ENCODE measurements at regions not wholly inside any gene's neighbourhood (a gene's known extent, or its start where the extent isn't known, plus 50 kb on each side); places are given as distances from the start of the nearest gene placed in this dataset.
"Not testable (repeated sequence)": the region's sequence is repeated elsewhere in the genome, so short reads cannot be mapped to it uniquely, and the experiment has no call there.

GRCh38 chr3:87828046-87828445 lies 230.8 kb downstream of the CGGBP1 start:
- TF ChIP-seq, protein P1, sequence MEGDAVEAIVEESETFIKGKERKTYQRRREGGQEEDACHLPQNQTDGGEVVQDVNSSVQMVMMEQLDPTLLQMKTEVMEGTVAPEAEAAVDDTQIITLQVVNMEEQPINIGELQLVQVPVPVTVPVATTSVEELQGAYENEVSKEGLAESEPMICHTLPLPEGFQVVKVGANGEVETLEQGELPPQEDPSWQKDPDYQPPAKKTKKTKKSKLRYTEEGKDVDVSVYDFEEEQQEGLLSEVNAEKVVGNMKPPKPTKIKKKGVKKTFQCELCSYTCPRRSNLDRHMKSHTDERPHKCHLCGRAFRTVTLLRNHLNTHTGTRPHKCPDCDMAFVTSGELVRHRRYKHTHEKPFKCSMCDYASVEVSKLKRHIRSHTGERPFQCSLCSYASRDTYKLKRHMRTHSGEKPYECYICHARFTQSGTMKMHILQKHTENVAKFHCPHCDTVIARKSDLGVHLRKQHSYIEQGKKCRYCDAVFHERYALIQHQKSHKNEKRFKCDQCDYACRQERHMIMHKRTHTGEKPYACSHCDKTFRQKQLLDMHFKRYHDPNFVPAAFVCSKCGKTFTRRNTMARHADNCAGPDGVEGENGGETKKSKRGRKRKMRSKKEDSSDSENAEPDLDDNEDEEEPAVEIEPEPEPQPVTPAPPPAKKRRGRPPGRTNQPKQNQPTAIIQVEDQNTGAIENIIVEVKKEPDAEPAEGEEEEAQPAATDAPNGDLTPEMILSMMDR (IDR thresholded peaks at IDR 0.05; ENCODE audit: low read length, missing control alignments) = no peak
- no peak overlapping the region for H3K4me3 ChIP-seq (replicated peaks; ENCODE audit: low read depth, low read length)
- DNase-seq (ENCODE audit: low read depth) = no peak

DNA sequence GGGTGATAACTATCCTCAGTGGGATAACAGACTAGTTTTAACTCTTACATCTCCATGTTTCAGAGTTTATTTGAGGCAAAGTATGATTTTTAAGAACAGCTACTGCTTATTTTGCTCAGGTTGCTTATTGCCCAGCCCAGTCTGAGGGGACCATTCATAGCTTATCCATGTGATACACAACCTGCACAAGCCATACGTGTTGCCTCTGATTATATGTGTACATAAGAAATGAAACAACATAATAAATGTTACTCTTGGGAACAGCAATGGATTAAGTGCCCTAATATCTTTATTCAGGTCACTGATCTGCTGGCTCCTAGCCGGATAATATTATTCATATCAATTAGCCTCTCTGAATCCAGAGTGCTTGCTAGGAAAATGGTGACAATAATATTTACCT lies 236.2 kb downstream of the CGGBP1 start:
- no peak for DNase-seq (ENCODE audit: low read depth)
- H3K4me3 ChIP-seq (replicated peaks; ENCODE audit: low read depth, low read length) = no peak overlapping the region
- TF ChIP-seq, protein P1 (IDR thresholded peaks at IDR 0.05; ENCODE audit: low read length, missing control alignments) = no peak

DNA sequence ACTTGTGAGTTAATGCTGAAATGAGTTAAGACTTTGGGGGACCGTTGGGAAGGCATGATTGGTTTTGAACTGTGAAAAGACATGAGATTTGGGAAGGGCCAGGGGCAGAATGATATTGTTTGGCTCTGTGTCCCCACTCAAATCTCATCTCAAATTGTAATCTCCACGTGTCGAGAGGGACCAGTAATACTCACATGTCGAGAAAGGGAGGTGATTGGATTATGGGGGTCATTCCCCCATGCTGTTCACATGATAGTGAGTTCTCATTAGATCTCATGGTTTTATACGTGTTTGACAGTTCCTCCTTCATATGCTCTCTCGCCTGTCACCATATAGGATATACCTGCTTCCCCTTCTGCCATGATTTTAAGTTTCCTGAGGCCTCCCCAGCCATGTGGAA lies 245.3 kb downstream of the CGGBP1 start:
- not testable (repeated sequence) for H3K4me3 ChIP-seq (replicated peaks; ENCODE audit: low read depth, low read length); DNase-seq (ENCODE audit: low read depth)

- DNase-seq (ENCODE audit: low read depth) = no peak
- TF ChIP-seq, protein P1 (IDR thresholded peaks at IDR 0.05; ENCODE audit: low read length, missing control alignments) = no peak
Observed at GRCh38 chr3:87811953-87812352, 246.9 kb downstream of the CGGBP1 start.

GRCh38 chr3:87810452-87811016 lies 248.3 kb downstream of the CGGBP1 start:
- no peak for DNase-seq (ENCODE audit: low read depth)
- TF ChIP-seq, protein P1 (IDR thresholded peaks at IDR 0.05; ENCODE audit: low read length, missing control alignments) = no peak
- no peak overlapping the region for H3K4me3 ChIP-seq (replicated peaks; ENCODE audit: low read depth, low read length)

More at GRCh38 chr3:87811953-87812352, 246.9 kb downstream of the CGGBP1 start:
- no peak overlapping the region for H3K4me3 ChIP-seq (replicated peaks; ENCODE audit: low read depth, low read length)

- no peak overlapping the region for H3K4me3 ChIP-seq (replicated peaks; ENCODE audit: low read depth, low read length)
- DNase-seq (ENCODE audit: low read depth) = no peak
- TF ChIP-seq, protein P1 (IDR thresholded peaks at IDR 0.05; ENCODE audit: low read length, missing control alignments) = no peak
Observed at GRCh38 chr3:87805670-87806069, 253.1 kb downstream of the CGGBP1 start.

DNA sequence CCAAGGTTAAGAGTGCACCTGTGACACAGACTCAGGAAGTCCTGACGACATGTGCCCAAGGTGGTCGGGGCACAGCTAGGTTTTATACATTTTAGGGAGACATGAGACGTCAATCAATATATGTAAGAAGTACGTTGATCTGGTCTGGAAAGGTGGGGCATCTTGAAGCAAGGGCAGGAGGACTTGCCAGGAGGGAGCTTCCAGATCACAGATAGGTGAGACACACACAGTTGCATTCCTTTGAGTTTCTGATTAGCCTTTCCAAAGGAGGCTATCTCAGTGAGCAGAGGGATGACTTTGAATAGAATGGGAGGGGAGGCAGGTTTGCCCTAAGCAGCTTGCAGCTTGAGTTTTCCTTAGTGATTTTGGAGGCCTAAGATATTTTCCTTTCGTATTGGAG lies 257.4 kb downstream of the CGGBP1 start:
- TF ChIP-seq, protein P1 (IDR thresholded peaks at IDR 0.05; ENCODE audit: low read length, missing control alignments) = no peak
- DNase-seq (ENCODE audit: low read depth) = no peak
- H3K4me3 ChIP-seq (replicated peaks; ENCODE audit: low read depth, low read length) = no peak overlapping the region
